NCI-H2081 treated with DMSO at 0.1 percent for 48 hours (cell line): ENCODE measurements at regions not wholly inside any gene's neighbourhood (a gene's known extent, or its start where the extent isn't known, plus 50 kb on each side); places are given as distances from the start of the nearest gene placed in this dataset.

Experiments
- DNase-seq: peaks from one replicate; lab custom pipeline; 2025; lab: John Stamatoyannopoulos, UW

DNA sequence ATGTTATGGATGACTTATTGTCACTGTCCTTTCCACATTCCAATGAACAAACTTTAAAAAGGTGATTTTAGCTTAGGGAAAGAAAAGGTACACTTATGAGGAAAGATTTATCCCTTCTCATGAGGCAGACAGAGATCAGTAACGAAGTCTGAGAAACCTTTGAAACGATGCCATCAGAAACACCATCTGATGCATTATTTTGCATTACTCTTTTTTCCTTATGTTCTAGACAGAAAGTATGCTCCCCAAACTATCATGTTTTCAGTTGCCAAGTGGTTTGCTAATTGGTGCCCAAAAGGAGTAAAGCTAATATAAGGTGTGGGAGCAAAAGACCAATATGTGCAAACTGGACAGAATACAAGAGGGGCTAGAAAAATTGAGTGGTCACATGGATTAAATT is 397.7 kb upstream of the RIOK2 start:
- DNase-seq: no peak

- no peak for DNase-seq
Observed at GRCh38 chr5:97591781-97592180, 408.7 kb upstream of the RIOK2 start.

DNA sequence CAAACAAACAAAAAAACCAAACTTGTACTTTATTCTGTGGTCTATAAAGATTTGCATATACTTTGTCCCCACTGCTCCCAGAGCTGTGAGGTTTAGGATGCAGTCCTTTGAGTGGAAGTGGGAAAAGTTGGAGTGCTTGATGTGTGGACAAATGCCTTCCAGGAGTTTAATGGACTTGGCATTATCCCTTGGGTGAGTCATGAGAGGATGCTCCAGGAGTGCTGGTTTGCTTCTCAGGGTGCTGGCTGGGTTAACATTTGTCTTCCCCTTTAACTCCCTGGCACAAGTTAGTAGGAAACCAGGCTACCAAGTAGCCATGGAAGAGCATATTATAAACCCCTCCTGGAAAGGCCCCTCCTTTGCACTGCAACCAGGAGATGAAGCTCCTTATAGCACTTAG is 417.4 kb upstream of the RIOK2 start:
- no peak for DNase-seq

- DNase-seq: no peak
Observed at GRCh38 chr5:97601651-97602050, 418.6 kb upstream of the RIOK2 start.

- DNase-seq: no peak
Observed at GRCh38 chr5:97606531-97606930, 423.5 kb upstream of the RIOK2 start.

GRCh38 chr5:97608501-97608900 is 425.5 kb upstream of the RIOK2 start:
- DNase-seq: no peak

DNA sequence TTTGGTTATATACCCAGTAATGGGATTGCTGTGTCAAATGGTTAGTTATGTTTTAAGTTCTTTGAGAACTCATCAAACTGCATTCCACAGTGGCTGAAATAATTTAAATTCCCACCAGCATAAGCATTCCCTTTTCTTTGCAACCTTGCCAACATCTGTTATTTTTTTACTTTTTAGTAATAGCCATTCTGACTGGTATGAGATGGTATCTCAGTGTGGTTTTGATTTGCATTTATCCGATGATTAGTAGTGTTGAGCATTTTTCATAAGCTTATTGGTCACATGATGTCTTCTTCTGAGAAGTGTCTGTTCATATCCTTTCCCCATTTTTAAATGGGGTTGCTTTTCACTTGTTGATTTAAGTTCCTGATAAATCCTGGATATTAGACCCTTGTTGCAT is 435.7 kb upstream of the RIOK2 start:
- no peak for DNase-seq

DNA sequence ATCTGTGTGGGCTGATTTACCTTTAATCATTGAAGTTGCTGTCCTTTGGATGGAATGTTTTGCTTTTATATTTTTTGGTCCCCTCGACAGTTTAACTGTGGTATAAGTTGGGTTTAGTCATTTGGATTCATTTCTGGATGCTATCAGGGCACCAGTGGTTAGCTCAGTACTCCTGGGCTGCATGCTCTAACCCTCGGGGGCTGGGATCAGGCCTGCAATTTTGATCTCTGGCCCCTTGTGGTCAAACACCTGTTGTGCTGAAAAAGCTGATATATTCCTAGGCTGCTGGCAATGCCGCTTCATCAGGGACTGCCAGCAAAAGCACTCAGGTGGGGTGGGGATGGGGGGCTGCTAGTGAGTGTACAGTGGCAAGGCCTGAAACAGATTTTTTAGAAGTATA is 440.4 kb upstream of the RIOK2 start:
- no peak for DNase-seq

DNA sequence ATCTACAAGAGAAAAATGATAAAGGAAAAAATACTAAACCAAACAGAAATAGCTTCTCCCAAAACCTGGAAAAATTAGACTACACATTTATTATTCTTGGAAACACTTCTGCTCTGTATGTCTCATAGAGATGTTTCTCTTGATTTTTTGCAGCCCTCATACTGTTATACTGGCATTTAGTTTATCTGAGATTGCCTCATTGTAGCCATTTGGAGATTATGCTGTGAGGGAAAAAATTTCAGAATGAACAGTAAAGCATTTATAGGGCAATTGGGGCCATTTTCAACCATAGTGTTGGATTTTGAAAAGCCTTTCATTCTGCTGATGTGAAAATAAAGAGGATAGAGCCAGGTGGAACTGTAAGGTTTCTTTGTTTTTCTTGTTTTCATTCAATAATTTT is 441.8 kb upstream of the RIOK2 start:
- DNase-seq: no peak

DNA sequence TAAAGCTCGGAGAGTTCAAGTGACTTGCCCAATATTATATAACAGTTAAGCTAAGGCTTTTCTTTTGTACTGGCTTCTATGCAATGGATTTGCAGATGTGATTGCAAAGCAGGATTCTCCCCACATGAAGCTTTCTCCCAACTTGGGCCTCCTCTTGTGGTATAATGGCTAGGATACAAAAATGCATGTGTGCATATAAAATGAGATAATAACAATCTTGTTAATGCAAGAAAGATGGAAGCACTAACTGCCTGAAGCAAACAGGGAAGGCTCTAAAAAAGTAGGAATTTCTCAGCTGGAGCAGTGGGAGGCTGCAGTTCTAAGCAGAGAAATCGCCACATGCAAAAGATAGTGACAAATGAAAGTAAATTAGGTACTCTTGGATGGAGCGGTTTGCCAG is 444.2 kb upstream of the RIOK2 start:
- no peak for DNase-seq

DNA sequence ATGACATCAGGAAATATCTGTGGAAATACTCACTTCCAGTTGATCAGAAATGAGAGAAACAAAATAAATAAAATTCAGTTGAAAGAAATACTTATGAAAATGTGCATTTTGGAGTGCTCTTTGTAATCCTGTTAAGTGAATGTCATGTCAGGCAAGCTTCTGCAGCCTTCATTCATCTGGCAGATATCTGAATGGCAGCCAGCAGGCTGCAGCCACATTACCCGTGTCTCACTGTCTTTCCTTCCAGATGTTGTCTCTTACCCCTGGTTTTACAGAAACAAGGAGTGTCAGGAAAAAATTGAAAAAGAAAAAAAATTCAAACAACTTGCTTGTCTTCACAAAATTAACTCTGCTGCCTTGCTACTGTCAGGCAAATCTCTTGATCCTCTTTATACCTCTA is 445.0 kb upstream of the RIOK2 start:
- no peak for DNase-seq

DNA sequence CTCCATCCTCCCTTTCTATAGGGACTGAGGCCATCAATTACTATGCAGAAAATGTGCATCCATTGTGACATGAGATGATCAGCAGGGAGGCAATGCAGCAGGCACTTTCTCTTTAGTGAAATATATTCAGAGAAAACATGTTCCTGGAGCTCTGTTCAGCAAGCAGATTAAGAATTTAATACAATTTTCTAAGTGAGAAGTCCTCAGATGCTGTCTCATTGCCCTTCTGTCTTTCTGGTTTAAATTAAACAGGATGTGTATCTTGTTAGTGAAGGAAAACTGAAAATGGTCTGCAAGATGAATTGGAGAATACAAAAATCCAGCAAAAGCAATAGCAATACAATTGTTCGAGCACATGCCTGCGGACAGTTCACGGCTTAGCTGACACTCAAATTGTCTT is 445.8 kb upstream of the RIOK2 start:
- DNase-seq: no peak

DNA sequence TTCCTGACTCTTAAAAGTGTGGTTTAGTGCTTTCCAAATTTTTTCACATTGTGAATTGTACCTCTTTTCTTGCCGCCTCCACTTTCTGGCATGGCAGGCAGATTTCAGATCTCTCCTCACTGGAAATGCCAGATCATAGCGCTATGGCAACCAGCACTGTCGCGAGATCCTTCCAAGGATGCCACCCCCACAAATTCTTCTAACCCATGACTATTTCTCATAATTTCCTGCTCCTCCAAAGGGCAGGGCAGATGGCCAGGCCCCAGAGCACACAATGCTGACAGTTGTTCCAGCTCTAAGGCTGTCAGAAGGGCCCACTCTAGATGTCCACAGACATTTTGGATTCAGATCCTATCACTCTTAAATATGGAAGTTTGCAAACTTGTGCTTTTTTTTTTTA is 446.2 kb upstream of the RIOK2 start:
- DNase-seq: no peak

DNA sequence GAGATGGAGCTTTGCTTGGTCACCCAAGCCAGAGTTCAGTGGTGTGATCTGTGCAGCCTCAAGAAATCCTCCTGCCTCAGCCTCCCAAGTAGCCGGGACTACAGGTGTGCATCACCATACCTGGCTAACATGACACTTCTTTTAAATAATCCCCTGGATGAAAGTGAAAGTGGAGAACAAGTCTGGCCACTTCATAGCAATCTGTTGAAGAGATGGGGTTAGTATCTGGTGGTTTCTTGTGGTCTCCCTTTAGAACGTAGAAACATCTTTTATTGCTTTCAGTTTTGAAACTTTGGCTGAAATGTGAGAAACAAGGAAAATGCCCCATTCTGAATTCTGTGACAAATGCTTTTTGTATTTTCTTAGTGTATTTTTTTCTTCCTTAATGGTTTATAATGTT is 452.5 kb upstream of the RIOK2 start:
- no peak for DNase-seq

GRCh38 chr5:97636766-97637165 is 453.7 kb upstream of the RIOK2 start:
- DNase-seq: no peak

DNA sequence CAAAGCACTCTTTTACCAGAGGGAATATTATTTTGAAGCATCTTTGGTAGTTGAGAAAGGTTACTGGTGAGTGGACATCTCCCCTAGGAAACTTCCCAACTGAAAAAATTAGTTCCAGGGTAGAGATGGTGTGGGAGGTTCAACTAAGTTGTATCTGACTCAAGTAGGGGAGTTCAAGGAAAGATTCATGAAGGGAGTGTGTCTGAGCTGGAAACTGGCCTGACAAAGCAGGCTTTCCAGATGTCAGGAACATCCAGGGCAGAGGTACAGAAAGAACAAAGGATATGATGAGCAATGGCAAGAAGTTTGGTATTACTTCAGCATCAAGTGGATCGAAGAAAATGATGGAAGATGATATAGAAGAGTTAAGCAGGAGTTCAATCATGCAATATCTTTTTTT is 458.0 kb upstream of the RIOK2 start:
- no peak for DNase-seq

GRCh38 chr5:97644206-97644605 is 461.2 kb upstream of the RIOK2 start:
- no peak for DNase-seq

DNA sequence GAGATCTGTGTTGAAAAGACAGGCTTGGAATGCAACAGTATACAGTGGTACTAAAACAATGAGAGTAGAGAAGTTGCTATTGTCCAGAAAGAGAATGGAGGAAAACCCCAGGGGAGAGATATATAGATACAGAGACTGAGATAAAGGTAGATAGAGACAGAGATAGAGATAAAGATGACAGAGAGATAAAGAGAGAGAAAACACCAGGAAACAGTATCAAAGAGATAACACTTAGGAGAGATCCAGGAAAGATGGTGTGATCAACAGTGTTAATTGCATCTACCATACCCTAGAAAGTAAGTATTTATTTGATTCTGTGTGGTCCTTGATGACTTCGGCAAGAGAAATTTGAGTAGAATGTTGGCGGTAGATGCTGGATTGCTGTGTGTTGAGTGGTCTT is 461.8 kb upstream of the RIOK2 start:
- DNase-seq: no peak

- DNase-seq: no peak
Observed at GRCh38 chr5:97657239-97657638, 474.2 kb upstream of the RIOK2 start.

DNA sequence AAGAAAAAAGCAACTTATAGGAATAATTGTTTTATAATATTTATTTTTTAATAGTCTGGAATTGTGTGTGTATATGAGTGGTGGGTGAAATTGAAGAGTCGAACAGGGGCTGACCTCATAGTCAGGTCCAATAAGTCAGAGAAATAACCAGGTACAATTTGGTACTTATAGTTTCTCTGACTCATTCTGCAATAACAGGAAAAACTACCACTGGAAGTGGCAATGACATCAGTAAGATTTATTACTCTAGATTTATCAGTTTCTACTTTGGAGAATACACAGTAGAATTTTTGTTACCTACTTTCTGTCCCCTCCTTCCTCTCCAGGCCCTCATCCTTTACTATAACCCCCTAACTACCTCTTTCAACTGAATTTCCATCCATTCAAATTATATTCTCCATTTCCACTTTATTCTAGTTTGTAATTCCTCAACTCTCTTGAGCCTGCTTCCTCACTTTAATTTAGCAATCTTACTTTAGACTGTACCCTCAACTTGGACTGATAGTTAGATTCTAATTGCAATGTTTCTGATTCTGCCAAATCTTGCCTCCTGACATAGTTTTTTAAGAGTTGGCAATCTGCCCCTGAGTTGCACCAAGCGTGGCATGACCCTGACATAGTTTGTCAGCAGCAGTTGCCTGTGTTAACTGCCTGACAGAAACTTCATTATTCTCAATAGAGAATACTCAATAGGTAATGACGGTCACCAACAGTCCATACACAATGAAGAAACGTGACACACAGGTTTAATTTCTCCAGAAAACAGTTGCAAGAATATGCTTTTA is 475.3 kb upstream of the RIOK2 start:
- DNase-seq: no peak

GRCh38 chr5:97666783-97667182 is 483.7 kb upstream of the RIOK2 start:
- no peak for DNase-seq

DNA sequence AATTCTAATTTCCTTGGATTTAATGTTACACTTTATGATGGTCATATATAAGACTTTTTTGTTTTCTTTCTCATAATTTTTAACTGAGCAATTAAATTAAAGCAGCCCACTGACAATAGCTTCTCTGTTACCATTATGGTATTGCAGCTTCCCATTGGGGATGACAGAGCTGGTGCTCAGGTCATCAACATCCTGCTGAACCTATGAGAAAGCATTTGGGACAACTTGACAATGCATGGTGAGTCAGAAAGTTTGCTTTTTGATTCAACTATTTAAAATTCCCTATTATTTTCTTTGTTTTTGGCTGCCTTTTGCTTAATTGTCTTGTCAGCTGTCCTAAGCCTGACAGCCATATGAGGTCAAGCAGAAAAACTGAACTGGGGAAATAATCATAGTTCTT is 487.4 kb upstream of the RIOK2 start:
- no peak for DNase-seq

DNA sequence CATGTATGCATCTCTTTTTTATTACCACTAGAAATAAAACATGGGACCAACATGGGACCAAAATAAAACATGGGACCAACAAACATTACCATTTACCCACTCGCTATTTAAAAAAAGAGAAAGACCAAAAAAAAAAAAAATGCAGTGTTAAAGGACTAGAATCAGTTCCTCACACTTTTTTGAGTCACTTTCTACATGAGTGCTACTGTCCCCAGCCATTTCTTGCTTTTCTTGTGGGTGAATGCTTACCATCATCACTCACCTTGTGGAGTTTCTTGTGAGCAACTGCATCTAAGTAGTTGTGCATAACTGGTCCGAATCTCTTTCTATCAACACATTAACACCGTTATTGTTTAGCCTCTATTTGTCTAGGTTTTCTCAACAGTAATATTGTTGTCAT is 493.6 kb upstream of the RIOK2 start:
- no peak for DNase-seq

DNA sequence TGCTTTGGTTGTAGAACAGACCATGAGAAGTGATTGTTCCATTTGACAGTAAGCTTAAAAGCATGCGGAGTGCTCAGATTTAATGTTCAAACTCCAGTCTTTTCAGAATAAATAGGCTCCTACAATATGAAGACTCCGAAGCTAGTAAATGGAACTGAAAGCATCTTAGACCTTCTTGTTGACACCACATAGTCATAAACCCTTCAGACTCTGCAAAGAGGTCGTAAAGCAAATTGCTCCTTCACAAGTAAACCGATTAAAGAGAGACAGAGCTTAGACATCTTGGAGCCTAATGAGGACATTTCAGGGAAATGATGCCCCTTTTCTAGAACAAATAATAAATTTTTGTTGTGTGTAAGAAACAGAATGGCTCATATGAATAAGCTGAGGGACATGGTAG is 511.0 kb upstream of the RIOK2 start:
- no peak for DNase-seq

DNA sequence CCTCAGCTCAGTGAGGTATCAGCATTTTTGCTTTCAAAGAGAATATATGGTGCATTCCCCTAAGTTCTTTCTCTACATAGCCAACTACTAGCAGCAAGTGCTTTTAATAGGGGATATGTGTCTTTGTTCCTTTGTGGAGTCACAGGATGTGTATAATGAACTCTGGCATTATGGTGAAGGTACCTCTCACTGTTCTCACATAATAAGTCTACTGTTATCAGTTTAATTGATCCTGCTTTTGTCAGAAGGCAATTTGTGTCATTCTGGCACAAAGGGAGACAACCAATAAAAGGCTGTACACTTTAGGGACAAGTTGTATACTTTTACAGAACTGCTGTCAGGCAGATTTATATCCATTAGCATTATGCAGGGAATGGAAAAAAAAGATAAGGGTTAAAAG is 531.4 kb upstream of the RIOK2 start:
- no peak for DNase-seq
